NCI-H345 treated with DMSO at 0.1 percent for 48 hours (cell line): ENCODE measurements at regions not wholly inside any gene's neighbourhood (a gene's known extent, or its start where the extent isn't known, plus 50 kb on each side); places are given as distances from the start of the nearest gene placed in this dataset.

Experiments used
- DNase-seq: peaks from one replicate; lab custom pipeline; 2025; ENCODE audit not compliant: unreplicated experiment; lab: John Stamatoyannopoulos, UW

DNA sequence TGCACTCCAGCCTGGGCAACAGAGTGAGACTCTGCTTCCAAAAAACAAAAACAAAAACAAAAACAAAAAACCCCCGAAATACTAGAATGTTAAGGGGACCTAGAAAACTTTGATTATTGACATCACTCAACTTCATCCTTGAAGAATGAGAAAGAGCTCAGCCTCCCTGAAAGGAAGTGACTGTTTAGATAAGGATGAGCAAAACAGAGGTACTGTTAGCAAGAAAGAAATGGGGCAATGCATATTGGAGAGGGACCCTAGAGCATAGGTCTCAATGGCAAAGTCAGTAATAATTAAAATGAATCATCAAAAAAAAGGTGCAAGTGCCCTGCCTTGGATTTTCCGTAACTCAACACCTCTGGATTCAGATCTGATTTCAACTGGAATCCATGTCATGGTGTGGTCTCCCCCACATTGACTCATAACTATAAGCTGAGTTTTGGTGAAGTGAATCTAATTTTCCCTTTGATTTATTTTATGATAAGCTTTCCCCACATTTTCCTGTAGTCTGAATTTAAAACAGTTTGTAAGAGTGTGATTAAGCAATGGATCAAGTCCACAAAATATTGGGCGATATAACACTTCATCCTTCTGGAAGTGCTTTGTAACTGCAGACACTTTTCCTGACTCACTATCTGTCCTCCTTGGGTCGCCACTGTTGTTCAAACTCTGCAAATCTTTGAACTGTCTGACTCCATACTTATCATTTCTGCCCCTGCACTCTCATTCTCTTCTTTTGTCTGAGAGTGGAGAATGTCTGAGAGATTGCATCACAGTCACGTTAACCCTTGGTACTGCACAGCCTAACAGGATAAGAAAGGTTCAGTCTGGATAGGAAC, 224.8 kb upstream of the LYZL1 start:
- no peak for DNase-seq

DNA sequence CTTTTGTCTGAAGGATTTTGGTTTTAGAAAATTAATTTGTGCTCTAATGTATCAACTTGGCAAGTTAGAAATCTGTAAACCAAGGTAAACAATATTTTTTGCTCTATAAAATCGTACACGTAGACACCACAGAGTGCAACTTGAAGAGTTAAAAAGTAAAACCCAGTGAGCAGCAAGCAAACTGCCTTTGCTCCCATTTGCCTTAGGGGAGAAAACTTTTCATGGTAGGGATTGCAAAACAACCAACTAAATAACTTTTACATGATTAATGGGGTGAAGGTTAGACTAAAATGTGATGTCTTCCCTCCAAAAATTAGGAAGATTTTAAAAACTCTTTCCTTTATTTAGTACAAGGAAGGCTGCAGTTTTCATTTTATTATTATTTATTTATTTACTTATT, 224.2 kb upstream of the LYZL1 start:
- no peak for DNase-seq

DNA sequence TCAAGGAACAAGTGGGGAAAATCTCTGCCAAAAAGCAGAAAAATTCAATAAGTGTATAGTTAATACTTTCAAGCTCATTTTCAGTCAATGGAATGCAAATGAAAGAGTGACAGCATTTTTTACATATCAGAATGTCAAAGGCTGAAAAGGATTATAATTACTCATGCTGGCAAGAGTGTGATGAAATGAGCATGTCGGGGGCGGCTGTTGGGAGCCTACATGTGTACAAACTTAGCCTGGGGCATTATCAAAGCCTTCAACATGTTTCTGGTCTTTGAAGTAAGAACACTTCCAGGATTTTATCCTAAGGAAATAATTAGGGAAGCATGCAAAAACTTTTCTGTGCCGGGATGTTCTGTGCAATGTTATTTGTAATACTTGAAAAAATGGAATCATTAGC, 221.7 kb upstream of the LYZL1 start:
- no peak for DNase-seq

DNA sequence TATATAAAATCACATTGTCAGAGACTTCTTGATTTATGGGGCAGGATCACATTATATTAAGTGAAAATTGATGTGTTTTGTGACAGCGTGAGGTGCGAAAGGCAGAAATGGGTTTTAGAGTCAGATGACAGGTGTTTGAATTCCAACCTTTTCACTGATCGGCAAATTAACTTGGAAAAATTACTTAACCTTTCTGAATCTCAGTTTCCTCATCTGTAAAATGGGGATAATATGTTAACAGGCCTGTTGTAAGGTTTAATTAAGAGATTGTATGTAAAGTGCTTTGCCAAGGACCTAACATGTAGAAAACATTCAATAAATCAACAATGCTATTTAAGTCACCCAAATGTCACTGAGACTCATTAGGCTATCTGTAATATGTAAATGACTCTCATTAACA, 221.2 kb upstream of the LYZL1 start:
- no peak for DNase-seq

DNA sequence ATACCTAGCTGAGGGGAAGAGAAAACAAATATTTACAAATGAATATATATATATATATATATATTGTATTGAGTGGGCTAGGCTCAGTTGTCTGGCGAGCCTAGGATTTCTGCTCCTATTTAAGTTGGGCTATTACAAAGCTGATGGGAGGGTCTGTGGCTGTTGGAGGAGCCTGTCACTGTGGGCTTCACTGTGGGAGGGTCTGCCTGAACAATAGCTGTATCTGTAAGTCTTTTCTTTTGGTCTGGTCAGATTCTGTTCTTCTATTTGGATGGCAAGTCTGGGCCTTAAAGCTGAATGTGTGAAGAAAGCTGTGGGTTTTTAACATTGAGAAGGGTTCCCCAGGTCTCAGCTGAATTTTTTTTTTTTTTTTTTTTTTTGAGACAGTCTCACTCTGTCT, 220.6 kb upstream of the LYZL1 start:
- DNase-seq, result no peak

DNA sequence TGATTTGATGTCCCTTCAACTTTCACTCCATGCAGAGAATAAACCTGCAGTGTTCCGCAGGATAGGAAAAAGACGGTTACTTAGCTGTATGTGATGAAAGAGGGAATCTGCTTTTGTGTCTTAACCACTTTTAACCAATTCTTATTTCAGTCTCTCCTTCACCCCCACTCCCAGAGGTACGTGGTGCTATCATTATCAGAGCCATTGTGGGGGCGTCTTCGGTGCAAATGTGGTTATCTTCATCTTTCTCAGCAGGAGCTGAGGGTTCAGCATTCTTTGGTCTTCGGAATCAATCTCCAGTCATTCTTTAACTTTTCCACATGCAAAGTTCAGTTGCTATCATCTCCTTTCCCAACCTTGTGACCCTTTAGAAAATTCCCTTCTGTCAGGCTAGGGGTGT, 219.9 kb upstream of the LYZL1 start:
- DNase-seq, result no peak

DNA sequence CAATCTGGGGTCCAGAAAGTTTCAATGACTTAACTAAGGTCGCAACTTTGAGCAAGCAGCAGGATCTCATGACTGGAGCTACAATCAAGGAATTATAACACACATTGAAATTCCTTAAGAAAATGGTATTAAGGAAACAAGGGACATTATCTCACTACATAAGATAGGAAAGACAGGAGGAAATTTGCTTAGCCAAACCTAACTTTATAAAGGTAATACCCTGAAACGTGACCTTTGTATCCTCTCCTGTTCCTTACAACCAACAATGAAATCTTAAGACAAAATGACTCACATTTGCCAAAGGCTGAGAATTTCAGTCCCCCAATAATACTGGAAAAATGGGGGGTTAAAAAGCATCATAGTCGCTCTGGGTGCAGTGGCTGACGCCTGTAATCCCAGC, 218.9 kb upstream of the LYZL1 start:
- DNase-seq, result no peak

DNA sequence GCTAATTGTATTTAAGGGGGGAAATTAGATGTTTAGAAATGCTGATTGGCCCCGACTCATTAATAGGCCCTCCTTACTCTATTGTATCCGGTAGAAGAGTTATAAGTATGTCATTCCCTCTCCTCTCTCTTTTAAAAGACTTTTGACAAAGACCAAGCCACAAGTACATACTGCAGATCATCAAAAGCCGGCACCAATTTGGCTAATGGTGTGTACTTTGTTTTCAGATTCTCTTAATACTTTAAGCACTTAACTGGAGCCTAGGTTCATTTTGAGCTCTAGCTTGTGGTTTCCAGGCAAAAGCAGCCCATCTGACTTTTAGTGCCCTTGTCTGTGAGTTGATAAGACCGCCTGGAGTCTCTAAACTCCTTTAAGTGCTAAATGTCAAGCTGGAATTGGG, 210.0 kb upstream of the LYZL1 start:
- no peak for DNase-seq

DNA sequence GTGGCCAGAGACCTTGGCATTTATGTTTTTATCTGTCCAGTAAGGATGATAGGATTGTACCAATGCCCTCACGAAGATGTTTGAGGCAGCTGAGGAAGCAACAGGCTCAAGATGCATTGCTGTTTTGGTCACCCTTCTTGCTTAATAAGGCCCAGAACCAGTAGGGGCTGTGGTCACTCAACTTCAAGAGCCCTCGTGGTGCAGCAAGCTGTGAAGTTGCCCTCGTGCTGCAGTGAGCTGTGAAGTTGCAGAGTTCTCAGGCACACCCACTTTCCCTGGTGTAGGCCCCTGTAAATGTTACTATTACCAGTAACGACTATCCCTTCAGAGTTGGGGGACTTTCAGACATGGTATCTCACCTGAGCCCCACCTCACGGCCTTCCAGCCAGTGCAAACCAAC, 207.6 kb upstream of the LYZL1 start:
- DNase-seq, result no peak

DNA sequence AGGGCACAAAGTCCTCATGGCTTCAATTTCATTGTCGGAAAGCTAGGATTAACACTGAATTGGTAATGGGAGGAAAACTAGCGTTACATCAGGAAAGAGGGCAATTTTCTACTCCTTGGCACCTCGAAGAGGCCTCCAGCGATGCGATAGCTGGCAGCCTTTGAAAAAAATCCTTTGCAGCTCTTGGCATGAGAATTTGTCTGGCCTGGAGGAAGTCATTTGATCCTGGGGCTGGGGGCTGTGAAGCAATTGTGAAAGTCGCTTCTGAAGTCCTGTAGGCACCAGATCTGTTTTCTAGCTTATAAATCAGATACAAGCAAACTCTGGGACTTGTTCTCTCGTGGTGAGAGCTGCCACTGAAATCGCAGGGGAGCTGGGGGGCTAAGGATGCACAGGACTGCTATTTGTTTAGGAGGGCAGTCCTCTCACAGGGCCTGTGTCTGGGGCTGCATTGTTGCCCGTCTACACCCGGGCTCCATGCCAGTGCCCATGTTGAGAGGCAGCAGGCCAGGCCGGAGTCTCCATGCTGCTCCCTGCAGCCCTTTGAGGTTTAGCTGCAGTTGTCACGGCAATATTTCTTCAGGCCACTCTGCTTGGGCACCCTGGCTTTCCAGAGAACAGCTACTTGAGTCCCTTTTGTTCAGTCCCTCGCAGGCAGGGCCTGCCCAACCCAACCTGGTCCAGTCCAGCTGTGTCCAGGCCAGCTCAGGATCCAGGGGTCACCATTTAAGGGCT, 206.8 kb upstream of the LYZL1 start:
- no peak for DNase-seq

DNA sequence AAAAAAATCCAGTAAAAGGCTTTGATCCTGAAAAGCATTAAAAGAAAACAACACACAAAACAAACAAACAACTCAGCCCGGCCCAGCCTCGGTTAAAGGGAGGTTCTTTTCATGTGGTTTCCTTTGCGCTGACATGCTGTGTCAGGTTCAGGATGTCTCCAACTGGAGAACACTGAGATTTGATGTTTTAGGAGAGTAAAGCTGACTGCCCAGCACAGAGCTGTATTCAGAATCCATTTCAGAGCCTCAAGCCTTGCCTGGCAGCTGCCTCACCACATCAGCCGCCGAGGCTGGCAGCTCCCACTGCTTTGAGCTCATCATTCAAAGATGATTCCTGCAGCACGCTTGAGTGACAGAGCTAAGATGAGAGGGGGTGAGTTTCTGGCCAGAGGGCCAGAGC, 205.8 kb upstream of the LYZL1 start:
- no peak for DNase-seq

DNA sequence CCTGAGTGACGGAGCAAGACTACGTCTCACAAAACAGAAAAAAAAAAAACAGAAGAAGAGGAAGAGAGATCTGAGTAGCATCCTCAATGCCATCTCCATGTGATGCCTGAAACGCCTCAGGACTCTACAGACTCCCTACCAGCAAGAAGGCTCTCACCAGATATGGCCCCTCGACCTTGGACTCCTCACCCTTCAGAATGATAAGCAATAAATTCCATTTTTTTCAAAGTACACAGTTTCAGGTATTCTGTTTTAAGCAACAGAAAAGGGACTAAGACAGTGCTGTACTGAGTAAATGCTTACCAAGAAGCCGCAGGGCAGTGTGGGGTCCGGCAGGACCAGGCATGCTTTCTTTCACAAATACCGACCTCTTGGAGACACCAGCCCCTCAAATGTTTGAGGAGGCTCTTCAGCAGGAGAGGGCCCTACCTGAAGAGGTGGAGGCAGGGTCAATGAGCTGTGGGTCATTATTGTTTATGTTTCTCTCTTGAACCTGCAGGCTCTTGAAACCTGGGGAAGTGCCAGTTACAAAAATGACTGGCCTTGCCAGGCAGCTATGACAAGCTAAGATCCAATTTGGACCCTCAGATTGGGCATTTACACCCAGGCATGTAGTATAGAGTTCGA, 204.1 kb upstream of the LYZL1 start:
- DNase-seq, result no peak

DNA sequence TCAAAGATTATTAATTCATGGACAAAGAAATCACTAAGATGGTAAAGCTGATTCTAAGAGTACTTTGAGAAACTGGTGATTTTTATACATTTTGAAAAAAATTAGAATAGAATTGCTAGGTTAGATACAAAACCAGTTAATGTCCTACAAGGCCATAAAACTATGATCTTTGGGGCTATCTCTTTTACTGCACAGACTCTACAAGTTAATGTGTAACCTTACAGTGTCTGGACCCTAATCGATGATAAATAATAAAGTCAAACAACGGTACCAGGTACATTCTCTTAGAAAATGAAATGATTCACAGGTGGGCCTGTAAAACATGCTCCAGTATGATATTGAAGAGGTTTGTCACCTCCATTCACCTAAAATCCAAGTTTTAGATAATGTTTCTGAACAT, 199.8 kb upstream of the LYZL1 start:
- no peak for DNase-seq

DNA sequence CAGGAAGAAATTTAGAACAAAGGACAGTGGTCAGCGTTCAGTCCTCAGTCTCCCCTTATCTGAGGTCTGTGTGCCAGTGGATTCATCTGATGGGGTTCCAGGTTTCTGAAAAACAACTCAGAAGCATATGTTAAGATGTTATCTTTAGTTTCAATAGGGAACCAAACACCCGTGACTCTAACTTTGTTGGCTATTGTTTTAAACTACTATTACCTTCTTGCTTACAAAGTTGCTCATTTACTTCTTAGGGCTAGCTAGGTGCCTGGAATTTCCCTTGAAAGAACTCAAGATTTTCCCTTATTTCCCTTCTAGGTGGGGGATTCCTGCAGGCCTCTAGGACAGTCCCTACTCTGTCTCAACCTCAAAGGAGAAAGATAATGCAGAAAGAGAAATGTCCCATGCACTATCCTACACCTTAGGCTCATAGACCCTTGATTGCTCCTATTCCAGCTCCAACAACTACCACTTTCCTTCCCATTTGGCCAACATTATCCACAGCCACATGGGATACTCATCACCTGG, 192.5 kb upstream of the LYZL1 start:
- DNase-seq, result no peak

DNA sequence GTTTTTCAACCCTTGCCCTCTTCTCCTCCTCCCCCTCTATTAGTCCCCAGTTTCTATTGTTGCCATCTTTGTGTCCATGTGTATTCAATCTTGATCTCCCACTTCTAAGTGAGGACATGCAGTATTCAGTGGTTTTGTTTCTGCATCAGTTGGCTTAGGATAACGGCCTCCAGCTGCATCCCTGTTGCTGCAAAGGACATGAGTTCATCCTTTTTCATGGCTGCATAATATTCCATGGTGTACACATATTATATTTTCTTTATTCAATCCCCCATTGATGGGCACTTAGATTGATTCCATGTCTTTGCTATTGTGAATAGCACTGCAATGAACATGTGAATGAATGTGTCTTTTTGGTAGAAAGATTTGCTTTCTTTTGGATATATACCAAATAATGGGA, 190.4 kb upstream of the LYZL1 start:
- DNase-seq, result no peak

DNA sequence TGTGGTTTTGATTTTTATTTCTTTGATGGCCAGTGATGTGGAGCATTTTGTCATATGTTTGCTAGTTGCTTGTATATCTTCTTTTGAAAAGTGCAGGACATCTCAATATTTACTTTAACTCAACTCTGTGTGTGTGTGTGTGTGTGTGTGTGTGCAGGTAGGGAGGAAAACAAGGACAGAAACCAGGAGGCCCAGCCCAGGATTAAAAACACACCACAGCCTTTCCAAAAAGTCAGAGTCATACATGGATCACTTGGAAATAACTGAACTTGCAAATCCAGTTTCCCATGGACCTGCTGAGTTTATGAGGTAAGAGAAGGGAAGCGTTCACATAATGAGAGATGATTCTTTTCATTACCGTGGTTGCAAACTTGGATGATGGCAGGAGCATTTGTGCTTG, 189.9 kb upstream of the LYZL1 start:
- DNase-seq, result no peak

DNA sequence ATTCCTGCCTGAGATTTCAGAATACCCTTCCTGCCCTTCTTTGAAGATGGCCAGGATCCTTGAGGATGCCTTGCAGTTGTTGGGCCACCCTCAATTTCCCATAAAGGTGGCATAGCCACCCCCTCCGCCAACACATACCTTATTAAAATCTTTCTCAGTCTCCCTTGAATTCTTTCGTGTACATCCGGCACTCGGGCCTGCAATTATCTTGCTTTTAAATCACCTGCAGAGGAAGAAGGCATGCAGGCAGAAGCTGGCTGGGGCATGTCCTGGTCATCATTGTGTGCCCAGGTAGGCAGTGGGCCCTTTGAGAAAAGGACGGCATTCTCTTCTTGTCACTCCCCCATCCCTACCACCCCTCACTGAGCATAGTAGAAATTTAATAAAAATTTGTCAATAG, 189.5 kb upstream of the LYZL1 start:
- no peak for DNase-seq

DNA sequence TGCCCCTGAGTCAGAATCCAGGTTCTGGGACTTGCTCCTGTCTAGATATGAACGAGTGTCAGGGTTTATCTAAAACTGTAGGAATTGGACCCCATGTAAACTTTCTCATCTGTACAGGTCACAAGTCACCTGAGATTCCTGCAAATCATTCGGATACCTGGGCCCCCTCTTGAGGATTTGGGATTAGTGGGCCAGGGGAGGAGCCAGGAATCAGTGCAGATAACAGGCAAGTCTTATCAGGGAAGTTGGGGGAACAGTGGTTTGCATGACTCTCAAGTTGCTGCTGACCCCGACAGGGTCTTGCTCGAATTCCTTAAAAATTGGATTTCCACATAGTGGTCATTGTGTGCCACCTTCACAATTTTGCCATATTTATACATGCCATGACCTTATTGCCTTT, 188.4 kb upstream of the LYZL1 start:
- no peak for DNase-seq

DNA sequence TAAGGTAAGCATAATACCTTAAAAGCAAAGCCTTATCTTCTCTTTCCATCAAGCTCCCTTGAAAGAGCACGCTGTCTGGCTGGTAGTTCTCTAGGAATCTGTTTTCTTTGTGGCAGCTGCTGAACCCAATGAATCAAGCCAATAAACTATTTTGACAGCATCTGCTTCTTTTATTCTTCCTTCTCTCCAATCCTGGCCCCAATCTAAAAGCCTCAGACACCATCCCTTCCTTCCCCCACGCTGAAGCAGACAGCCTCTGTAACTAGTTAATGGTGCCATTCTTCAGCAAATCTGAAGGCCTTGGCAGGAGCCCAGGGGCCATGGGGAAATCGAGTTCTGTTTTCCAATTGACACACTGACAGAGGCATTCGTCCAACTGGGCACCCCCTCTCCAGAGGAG, 186.6 kb upstream of the LYZL1 start:
- no peak for DNase-seq

DNA sequence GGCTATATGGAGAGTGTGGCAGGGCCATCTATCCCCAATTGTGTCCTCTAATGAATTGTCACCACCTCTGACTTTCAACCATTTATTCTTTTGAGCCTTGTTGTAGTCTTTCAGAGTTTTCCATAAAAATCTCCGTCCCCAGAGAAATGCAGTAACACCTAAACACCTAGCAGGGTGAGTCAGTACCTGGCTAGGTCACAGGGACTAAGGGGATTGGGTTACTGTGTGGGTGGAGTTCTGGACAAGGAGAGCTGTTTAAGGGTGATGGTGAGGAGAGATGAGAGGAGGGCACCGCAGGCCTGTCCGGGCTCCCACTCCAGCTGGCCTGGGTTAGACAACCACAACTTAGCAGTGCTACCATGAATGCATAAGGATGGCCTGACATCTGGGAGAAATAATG, 186.2 kb upstream of the LYZL1 start:
- no peak for DNase-seq

DNA sequence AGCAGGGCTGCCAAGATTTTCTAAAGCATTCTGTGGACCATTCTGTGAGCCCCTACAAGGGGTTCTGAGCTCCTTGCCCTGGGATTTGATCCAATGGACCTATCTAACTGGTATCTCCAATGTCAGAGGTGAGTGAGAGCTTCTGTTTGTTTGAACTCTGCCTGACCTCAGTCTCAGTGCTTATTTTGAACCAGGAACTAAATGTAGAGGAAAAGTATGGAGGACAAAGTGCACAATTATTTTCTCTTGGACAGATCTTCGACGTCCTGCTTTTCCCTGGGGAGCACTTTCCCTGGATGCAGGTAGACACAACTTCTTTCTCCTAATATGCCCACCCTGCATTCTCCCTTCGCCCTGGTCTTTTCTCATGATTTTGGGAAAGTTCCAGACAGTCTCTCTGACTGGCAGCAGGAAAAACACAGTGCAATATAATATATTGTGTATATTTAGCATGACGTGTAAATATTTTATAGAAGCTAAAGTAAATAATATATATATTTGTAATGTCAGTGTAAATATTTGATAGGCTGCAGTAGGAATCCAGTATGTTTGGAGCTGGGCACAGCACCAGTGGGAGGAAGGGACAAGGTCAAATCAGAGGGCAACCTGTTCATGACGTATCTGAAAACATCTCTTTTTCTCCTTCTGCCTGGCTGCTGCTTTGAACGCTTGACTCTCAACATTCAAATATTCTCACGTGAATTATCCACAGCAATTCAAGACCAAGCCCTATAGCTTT, 184.0 kb upstream of the LYZL1 start:
- DNase-seq, result no peak
